ENCODE measurements at regions not wholly inside any gene's neighbourhood (a gene's known extent, or its start where the extent isn't known, plus 50 kb on each side); places are given as distances from the start of the nearest gene placed in this dataset.

- Histone ChIP-seq H3K27me3 (peaks cover 0 to 9% (median 0%) of the 10 kb centered on the region in 4 donors), H3K36me3 (no peaks in the 10 kb centered on the region), H3K4me3 (no peak overlapping the region), H3K4me1 (no peaks in the 10 kb centered on the region), H3K9me3 (no peaks in the 10 kb centered on the region), H3K27ac (no peak overlapping the region)
- TF ChIP-seq POLR2A (IDR thresholded peaks at IDR 0.05) (no peak), CTCF (IDR thresholded peaks at IDR 0.05) (no peak)
- DNase-seq, result no peak
- intact Hi-C loops (cut with DNase I), result no loop called here
- WGBS, 2 donors, result 78 to 92% methylated on average over 1 of the region's 1 CpG
Measured at GRCh38 chr4:16344853-16345252, 118.6 kb upstream of the TAPT1 start.

GRCh38 chr4:16337936-16338335 lies 111.7 kb upstream of the TAPT1 start:
- TF ChIP-seq CTCF (IDR thresholded peaks at IDR 0.05), result no peak
- no peak for TF ChIP-seq POLR2A (IDR thresholded peaks at IDR 0.05)
- whole genome bisulfite sequencing, 2 donors, result 34 to 42% methylated on average over 2 of the region's 2 CpGs
- no peaks in the 10 kb centered on the region for H3K4me1 ChIP-seq

GRCh38 chr4:16334601-16335000 lies 108.3 kb upstream of the TAPT1 start:
- intact Hi-C loops (cut with DNase I), result no loop called here
- Histone ChIP-seq H3K4me3 (no peak overlapping the region), H3K4me1 (no peaks in the 10 kb centered on the region), H3K9me3 (no peaks in the 10 kb centered on the region), H3K27ac (no peak overlapping the region), H3K27me3 (no peaks in the 10 kb centered on the region), H3K36me3 (no peaks in the 10 kb centered on the region)
- no peak for DNase-seq
- TF ChIP-seq POLR2A (IDR thresholded peaks at IDR 0.05) (no peak), CTCF (IDR thresholded peaks at IDR 0.05) (no peak)
- WGBS, 2 donors, result 54 to 62% methylated on average over 2 of the region's 2 CpGs

More at GRCh38 chr4:16337936-16338335, 111.7 kb upstream of the TAPT1 start:
- intact Hi-C loops (cut with DNase I), result no loop called here
- H3K27ac ChIP-seq, result no peak overlapping the region
- H3K27me3 ChIP-seq, result peaks cover 0 to 3% (median 0%) of the 10 kb centered on the region in 4 donors
- H3K4me3 ChIP-seq, result no peak overlapping the region
- DNase-seq, result no peak
- H3K9me3 ChIP-seq, result no peaks in the 10 kb centered on the region
- H3K36me3 ChIP-seq, result no peaks in the 10 kb centered on the region

- no peak for TF ChIP-seq CTCF (IDR thresholded peaks at IDR 0.05)
- TF ChIP-seq POLR2A (IDR thresholded peaks at IDR 0.05), result no peak
- H3K4me3 ChIP-seq, result no peak overlapping the region
Measured at GRCh38 chr4:16329797-16330134, 103.5 kb upstream of the TAPT1 start.

GRCh38 chr4:16329125-16329796 lies 103.0 kb upstream of the TAPT1 start:
- H3K4me1 ChIP-seq, result no peaks in the 10 kb centered on the region
- H3K27ac ChIP-seq, result no peak overlapping the region
- DNase-seq, result no peak
- H3K36me3 ChIP-seq, result no peaks in the 10 kb centered on the region
- H3K27me3 ChIP-seq, result no peaks in the 10 kb centered on the region
- no peak overlapping the region for H3K4me3 ChIP-seq
- WGBS, 2 donors, result 74 to 80% methylated on average over 2 of the region's 2 CpGs
- no peaks in the 10 kb centered on the region for H3K9me3 ChIP-seq
- intact Hi-C loops (cut with DNase I), result no loop called here
- TF ChIP-seq CTCF (IDR thresholded peaks at IDR 0.05), result no peak
- no peak for TF ChIP-seq POLR2A (IDR thresholded peaks at IDR 0.05)

More at GRCh38 chr4:16329797-16330134, 103.5 kb upstream of the TAPT1 start:
- intact Hi-C loops (cut with DNase I), result no loop called here
- H3K9me3 ChIP-seq, result no peaks in the 10 kb centered on the region
- DNase-seq, result no peak
- no peak overlapping the region for H3K27ac ChIP-seq
- 83 to 85% methylated on average over 1 of the region's 1 CpG for WGBS, 2 donors
- no peaks in the 10 kb centered on the region for H3K4me1 ChIP-seq
- no peaks in the 10 kb centered on the region for H3K36me3 ChIP-seq
- no peaks in the 10 kb centered on the region for H3K27me3 ChIP-seq
